ENCODE measurements at regions not wholly inside any gene's neighbourhood (a gene's known extent, or its start where the extent isn't known, plus 50 kb on each side); places are given as distances from the start of the nearest gene placed in this dataset.
"Not testable (repeated sequence)": the region's sequence is repeated elsewhere in the genome, so short reads cannot be mapped to it uniquely, and the experiment has no call there.

DNA sequence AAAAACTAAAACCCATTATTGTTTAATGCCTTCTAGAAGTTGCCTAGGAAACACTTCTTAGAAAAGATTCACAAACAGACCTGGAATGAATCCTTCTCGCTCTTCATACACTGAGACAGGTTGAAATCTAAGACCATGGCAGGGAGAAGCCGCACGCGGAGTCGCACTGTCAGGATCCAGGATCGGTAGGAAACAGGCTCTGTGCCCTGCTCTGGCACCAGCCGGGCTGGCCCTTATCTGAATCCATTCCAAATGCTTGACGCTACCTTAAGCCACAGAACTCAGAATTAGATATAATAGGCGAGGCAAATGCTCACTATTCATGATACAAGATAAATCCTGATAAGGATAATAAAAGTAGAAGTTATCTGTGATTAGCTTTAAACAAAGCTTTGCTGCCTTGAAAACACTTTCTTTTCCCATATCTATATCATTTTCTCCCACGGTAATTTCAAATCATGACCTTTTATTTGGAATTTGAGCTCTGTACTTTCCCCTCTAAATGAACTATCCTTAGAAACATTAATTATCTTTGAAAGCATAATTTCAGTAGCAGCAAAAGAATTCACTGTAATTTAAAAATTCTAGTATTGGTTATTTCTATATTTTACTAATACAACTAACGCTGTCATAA is 385.6 kb downstream of the IRS2 start:
- DNase-seq (ENCODE audit: low read depth) = no peak

DNA sequence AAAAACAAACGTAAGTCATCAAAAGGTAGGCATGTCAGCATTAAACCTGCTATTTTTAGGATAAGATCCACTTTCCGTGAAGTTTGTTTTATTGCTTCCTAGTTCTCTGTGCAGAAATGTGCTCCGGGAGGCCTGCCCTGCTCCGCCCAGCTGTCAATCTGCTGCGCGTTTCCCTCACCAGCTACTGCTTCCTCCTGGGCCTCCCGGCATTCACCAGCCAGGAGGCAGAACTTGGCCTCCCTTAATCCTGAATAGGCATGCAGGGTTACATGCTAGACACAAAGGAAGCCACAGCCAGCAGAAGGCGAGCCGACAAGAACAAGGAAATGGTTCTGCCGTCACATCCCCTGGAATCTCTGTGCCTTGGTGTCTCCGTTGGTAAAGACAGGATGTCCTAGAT is 386.2 kb downstream of the IRS2 start:
- DNase-seq (ENCODE audit: low read depth) = no peak

DNA sequence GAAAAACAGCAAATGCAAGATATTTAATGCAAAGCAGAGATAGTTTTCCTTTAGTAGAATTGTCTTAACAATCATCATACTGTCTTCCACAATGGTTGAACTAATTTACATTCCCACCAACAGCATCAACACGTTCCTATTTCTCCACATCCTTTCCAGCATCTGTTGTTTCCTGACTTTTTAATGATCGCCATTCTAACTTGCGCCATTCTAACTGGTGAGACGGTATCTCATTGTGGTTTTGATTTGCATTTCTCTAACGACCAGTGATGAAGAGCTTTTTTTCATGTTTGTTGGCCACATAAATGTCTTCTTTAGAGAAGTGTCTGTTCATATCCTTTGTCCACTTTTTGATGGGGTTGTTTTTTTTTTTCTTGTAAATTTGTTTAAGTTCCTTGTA is 388.3 kb downstream of the IRS2 start:
- DNase-seq (ENCODE audit: low read depth) = not testable (repeated sequence)

DNA sequence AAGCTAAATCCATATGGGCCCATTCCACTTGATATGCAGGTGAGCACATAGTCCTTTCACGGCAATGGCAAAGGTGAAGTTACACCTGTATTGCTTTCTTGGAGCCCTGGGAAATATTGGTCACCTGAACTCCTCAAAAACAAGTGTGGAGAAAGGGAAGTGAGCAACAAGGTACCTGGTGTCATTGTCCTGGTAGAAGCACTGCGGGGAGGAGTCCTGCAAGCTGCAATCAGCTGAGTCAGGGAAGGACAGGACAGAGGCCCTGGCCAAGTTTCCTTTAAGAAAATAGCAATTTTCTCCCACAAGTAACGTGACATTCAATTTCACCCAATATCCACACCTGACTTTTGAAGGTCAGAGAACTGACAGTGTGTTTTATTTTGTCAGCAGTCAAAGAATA is 389.1 kb downstream of the IRS2 start:
- DNase-seq (ENCODE audit: low read depth) = no peak

DNA sequence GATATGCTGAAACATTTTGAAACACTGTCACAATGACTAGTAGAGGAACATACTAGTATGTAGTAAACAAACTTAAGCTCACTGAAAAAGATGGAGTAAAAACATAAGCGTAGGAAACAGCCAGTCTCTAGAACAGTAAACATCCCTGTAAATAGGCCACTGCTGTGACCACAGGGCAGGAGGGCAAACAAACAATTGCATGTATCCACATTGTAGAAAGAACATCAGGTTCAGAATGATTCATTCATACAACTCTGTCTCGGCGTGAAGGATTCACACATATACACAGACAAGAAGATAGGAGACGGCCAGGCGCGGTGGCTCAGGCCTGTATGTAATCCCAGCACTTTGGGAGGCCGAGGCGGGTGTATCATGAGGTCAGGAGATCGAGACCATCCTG is 390.1 kb downstream of the IRS2 start:
- DNase-seq (ENCODE audit: low read depth) = no peak

DNA sequence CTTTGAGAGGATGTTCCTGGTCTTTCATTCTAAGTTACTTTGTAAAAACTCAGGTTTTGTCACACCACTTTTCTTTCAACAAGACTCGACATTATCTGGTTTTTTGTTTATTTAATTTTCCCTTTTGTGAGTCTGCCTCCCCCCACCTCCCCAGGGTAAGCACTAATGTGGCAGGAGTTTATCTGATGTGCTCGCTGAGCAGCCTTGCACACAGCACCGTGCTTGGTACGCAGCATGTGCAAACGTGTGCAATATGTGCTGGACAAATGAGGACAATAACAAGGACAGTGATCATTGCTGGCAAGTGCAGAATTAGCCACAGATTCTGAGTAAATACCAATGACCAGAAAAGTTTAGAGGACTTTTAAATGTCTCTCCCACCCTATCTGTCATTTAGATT is 391.4 kb downstream of the IRS2 start:
- no peak for DNase-seq (ENCODE audit: low read depth)

DNA sequence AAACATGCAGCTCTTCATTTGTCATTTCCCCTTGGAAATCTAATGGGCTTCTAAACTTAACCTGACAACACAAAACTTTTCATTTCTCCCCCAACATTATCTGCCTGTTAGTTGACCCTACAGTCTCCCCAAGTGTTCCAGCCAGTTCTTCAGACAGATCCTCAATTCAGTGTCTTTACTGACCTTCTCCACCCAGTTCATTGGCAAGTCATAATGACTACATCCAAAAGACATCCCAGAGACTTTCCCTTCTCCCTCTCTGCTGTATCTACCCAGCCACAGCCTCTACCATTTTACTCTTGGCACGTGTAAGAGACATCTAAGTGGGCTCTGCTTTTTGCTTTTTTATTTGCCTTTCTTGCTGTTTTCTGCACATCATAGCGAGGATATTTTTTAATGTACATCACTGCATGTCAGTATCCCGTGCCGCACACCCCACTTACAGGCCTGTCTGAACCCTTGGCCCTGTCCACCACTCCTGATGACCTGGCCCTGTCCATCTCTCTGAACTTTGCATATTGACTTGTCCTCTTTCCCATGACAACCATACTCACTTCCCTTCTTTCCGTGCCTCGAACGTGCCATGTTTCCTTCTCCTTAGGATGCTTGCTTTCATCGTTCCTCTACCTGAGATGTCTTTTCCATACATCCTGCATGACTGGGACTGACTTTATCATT is 391.9 kb downstream of the IRS2 start:
- no peak for DNase-seq (ENCODE audit: low read depth)

DNA sequence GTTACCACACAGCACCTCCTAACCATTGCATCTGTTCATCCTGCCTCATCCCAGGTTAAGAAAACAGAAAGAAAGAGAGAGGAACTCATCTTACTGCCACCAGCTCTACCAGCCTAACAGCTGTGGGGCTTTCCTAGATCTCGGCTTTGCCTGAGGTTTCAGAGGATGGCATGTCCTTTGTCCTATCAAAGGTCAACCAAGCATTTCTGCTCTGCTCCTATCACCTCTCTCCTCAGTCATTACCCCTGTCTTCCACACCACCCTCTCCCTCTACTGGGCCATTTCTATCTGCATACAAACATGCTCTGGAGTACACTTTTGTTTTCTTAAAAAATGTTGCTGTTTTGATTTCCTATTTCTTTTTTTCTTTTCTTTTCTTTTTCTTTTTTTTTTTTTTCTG is 393.3 kb downstream of the IRS2 start:
- DNase-seq (ENCODE audit: low read depth) = no peak

DNA sequence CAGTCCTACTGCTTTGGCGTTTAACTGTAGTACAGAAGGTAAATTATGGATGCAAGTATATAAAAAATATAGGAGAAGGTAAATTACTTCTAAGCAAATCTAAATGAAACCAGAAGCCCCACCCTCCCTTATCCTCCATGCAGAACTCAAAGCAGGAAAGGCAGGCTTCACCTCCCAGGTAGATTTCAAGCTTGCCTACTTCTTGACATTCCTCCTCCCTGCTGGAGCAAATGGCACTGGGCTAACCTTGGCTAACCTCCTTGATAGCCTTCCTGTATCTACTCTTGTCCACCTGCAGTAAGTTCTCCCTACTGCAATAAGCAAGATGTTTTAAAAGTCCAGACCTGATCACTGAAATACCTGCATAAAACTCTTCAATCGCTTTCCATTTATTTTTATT is 396.0 kb downstream of the IRS2 start:
- no peak for DNase-seq (ENCODE audit: low read depth)

DNA sequence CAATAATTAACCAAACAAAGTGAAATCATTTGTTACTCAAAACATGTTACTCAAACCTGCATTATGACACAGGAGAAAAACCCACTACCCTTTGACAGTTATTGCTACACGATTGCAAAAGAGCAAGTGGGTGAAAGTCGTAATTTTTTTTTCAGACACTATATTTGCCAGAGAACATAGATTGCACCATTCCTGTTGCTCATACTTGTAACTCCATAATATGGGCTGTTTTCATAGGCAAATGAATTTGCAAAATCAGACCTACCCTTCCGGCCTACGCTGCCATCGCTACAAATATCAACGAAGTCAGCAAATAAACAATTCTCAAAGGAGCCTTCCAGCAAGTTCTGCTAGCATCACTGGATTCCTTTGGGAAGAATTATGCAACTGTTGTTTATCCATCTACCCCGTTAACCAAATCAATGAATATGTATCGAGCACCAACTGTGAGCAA is 396.5 kb downstream of the IRS2 start:
- no peak for DNase-seq (ENCODE audit: low read depth)

DNA sequence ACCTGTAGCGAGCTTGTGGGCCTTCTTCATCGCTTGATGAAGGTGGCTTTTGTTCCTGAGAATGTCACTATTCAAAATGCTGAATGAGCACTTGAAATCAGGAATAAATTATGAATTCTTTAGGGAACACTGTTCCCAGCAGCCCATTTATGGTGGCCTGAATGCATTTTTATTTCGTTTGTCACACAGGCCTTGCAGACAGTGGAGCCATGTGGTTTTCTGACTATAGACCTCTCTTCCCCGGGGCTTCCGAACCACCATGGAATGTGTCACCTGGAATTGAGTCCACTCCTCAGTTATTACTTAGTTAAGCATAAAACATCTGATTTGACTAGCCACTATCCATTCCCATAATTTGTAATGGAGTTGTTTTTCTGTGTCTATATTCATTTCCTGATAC is 396.9 kb downstream of the IRS2 start:
- DNase-seq (ENCODE audit: low read depth) = no peak

DNA sequence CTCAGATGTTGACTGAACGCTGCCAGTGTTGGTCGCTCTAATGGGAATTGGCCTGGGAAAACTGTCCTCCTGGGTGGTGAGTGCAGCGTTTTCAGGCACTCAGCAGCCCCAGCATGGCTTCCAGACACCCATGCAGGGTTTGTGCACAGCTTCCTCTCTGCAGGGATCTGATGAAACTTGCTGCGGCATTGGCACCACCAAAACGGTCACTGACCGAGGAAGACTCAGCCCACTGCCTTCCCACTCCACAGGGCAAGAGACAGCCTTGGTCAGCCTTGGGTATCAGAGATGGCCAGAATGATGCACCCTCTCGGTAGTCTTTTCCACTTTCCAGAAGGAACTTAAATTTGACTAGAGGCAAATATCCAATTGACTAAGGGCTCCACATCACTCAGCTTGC is 398.9 kb downstream of the IRS2 start:
- no peak for DNase-seq (ENCODE audit: low read depth)

DNA sequence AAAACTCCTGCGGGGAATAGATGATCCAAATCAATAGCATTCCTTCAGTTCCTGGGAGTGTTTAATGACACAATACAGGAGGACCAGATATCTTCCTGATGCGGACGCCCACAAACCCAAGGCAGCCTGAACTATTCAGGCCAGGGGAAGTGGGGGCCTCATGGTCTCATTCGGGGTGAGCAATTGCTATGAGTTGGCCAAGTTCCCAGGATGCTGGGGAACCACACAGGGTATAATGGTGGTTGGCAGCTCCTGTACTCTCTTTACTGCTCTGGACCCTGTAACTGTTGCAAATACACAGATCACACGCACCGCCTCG is 401.2 kb downstream of the IRS2 start:
- DNase-seq (ENCODE audit: low read depth) = no peak

DNA sequence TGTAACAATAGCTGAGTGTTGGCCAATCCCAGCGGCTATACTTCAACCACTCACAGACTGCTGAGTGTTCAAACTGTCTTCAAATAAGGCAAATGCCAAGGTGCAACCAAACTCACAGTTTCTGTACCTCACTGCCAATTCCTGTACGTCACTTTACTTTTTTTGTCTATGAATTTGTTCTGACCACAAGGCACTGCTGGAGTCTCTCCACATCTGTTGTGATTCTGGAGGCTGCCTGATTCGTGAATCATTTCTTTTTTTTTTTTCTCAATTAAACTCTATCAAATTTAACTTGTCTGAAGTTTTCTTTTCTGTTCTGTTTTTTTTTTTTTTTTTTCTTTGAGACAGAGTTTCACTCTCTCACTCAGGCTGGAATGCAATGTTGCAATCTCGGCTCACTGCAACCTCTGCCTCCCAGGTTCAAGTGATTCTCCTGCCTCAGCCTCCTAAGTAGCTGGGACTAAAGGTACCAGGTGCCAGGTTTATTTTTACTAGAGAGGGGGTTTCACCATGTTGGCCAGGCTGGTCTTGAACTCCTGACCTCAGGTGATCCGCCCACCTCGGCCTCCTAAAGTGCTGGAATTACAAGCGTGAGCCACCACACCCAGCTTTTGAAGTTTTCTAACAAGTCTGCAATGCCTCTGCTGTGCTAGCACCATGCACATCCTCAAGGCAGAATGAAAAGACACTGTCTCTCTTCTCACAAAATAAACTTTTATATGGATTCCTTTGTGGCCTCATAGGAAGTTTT is 401.7 kb downstream of the IRS2 start:
- no peak for DNase-seq (ENCODE audit: low read depth)

DNA sequence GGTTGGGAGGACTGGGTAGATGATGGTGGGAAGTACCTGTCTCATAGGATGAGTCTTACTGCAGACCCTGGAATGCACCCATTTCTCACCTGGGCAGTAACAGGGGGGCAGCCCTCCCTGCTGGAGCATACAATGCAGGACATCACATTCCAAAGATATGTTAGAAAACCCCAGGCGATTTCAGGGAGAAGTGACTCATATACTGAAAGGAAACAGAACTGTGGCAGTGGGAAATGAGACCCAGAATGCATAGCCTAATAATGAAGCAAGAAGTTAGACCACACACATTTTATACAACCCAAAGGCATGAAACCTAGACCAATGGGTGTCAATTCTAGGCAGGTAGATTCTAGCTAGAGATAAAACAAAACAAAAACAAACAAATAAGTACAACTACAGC is 402.7 kb downstream of the IRS2 start:
- DNase-seq (ENCODE audit: low read depth) = no peak

DNA sequence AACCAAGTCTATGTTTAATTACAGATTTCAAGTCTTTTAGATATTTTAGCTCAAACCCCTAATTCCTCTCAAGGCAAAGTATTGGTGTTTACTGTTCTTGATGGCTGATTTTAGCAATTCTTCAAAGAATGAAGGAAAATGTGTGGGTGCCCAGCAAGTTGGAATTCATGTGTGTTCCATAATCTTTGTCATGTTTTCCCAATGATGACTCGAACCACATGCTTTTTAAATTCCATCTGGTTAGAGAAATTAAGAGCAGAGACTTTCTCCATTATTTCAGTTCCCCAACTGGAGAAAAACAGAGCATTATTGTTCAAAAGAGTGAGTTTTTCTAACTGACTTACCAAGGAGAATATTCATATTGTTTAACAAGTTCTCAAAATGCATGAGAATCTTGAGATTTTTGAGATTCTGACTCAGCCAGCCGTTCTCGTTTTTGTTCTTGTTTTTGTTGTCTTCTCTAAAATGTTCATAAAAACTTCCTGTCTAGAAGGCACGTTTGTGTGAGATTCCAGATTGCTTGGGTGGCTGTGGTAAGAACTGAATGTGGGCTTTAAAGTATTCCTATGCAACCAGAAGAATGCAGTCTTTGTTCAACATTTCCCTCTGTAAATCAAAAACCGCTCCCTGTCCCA is 404.7 kb downstream of the IRS2 start:
- no peak for DNase-seq (ENCODE audit: low read depth)

DNA sequence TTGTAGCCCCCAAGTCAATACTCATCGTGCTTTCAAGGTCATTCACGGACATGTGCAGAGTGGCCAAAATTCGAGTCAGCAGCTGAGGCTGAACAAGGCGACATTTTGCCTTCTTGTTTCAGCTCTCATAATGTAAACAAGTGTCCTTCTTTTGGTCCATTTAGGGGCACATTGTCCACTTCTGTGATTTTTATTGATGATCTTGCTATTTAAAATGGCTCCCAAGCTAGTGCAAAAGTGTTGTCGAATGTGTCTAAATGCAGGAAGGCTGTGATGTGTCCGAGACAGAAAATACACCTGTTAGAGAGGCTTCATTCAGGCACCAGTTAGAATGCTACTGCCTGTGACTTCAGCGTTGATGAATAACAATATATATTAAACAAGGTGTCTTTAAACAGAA is 405.9 kb downstream of the IRS2 start:
- DNase-seq (ENCODE audit: low read depth) = no peak

DNA sequence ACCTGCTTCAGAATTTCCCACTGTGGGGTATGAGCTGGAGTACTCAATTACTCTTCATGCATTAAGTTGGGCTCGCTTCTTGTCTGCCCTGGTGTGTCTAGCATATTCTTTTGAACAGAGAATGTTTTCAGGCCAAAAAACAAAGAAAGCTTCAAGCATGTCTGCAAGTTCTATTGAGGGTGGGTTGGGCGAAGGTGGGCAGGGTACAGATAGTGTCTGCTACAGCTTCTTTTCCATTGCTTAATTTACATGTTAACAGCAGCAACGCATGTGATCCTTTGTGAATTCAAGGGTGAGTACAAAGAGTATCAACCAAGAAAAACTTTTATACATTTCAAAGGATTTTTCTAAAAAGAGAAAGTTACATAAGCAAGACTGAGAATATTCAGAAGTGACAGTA is 406.5 kb downstream of the IRS2 start:
- no peak for DNase-seq (ENCODE audit: low read depth)

DNA sequence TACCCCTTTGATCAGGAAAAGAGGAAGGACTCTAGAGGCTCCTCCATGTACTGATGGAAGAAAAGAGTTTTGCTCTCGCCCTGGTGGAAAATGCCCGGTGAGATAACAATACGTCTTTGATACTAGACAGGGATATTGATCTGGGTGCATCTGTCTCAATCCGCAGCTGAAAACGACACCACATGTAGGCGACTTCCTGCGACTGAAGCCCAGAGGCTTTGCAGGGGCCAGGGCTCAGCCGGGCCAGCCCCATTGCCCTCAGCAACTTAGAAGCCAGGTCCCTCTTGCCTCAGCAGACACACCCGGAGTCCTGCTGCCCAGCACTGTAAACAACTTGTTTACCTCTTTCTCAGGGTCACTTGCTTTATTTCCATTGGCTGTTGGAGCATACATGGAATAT is 409.4 kb downstream of the IRS2 start:
- DNase-seq (ENCODE audit: low read depth) = no peak

DNA sequence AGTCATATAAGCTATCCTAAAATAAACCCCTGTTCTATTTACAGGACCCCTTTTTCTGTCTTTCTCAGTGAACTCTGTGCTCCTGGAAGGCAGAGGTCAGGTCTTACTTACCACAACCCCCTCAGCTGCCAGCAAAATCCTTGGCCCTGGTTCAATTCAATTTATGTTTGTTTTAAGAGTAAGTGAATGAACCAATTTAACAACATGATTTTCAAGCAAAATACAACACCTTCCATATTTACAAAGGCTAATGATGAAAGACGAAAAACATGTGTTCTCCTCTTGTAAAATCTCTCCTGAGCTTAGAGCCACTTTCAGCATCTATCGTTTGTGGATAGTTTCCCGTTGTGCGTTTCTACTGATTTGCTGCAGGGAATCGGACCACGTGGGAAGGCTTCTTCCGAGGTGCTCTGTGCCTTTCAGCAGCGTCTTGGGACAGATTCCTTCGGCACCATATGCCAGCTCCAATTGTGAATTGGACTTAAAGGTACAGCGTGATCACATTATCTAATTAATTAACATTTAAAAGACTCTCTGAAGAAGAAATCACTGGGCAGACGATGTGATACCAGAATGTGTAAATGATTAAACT is 411.7 kb downstream of the IRS2 start:
- DNase-seq (ENCODE audit: low read depth) = no peak

DNA sequence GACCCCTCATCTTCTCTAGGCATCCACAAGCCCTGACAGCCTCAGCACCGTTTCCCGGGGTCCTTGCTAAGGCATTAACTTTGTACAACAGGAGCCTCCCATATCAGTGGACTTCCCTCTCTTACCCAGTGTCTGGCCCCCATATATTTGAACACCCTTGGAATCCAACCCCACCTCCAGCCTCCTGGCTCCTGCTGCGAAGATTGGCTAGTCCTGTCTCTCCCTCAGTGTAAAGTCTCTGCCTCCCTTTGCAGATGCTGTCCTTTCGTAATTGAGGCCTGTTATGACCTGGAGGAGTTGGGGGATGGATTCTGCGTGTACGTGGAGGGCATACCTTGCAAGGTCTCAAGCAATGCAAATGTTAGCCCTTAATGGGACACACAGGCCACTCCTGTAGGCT is 413.7 kb downstream of the IRS2 start:
- DNase-seq (ENCODE audit: low read depth) = no peak

DNA sequence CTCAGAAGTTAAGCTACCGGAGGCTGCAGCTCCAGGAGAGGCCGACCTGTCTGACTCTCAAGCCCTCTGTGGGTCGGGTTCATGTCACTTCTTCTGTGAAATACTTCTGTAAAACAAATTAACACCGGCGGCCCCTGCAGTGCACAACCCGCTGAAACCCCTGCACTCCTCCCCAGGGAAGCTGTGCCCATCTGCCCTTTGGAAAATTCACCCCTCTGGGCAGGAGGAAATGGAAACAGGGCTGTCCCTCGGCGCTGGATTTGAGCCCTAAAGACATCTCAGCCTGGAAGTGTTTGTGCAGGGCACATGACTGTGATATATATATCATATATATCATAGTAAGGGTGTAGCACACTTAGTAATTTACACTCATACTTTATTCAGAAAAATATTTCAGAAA is 415.3 kb downstream of the IRS2 start:
- DNase-seq (ENCODE audit: low read depth) = no peak

DNA sequence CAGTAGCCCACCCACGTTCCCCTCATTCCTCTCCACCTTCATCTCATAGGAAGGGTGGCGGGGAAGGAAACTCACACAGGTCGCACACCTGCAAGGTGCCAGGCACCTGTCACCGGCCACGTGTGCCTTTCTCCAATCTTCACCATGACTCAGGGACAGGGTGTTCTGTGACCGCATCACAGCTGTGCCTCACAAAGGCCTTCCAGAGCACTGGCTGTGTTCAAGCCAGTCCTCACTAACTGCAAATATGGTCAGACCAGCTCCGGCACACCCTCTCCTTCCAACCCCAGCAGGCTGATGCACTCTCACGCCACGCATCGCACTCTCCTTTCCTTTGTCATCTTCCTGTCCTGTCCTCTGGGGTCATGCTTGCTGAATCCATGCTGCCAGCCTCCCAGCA is 415.9 kb downstream of the IRS2 start:
- no peak for DNase-seq (ENCODE audit: low read depth)
